ENCODE measurements at regions not wholly inside any gene's neighbourhood (a gene's known extent, or its start where the extent isn't known, plus 50 kb on each side); places are given as distances from the start of the nearest gene placed in this dataset.

GRCh38 chr9:134227451-134228411, 63.4 kb upstream of the RNU6ATAC start:
- DNase-seq = no peak

GRCh38 chr9:134228649-134229048, 64.3 kb upstream of the RNU6ATAC start:
- DNase-seq = no peak

DNA sequence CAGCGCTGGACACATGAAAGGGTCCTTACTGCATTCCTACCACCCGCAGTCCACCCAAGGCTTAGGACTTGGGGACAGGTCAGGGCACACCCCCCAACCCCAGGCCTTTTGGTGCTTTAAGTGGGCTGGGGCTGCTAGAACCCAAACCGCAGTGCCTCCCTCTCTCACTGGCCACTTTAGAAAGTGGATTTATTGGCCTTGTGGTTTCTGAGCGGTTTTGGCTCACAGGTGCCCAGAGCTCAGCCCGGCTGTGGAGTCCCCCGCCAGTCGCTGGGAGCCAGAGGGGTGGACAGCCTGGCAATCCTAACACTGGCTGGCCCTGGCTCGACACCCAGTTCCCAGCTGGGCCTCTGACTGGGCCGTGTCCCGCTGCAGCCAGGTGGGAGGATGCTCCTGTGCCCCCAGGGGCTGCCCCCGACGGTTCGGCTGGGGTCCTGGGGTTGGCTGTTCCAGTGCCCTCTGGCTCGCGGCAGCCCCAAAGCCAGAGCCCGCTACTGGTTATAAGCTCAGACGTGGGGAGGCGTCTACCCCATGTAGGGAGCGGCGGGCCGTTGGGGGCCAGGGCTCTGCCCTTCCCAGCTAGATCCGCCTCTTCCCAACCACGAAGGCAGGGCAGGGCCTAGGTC, 65.2 kb upstream of the RNU6ATAC start:
- DNase-seq = no peak

GRCh38 chr9:134230092-134230941, 66.0 kb upstream of the RNU6ATAC start:
- DNase-seq = no peak

GRCh38 chr9:134230942-134231325, 66.6 kb upstream of the RNU6ATAC start:
- no peak for DNase-seq

- DNase-seq = no peak
These were observed 67.0 kb upstream of the RNU6ATAC start for GRCh38 chr9:134231330-134231745.

DNA sequence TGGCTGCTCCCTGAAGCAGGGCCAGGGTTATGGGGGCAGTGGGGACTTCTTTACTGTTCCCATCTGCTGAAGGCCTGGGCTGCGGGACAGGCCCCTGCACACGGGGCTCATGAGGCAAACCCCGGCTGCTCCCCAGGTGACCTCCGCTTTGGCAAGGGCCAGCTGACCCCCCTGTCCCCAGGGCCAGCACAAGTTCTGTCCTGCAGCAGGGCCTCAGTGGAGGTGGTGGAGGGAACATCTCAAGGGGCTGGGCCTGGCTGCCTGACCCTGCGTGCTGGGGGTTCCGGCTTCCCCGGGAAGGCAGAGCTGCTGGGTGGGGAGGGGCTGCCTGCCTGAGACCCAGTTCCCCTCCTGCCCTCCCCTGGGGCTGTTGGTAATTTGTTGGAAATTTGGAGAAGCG, 67.4 kb upstream of the RNU6ATAC start:
- DNase-seq = no peak

DNA sequence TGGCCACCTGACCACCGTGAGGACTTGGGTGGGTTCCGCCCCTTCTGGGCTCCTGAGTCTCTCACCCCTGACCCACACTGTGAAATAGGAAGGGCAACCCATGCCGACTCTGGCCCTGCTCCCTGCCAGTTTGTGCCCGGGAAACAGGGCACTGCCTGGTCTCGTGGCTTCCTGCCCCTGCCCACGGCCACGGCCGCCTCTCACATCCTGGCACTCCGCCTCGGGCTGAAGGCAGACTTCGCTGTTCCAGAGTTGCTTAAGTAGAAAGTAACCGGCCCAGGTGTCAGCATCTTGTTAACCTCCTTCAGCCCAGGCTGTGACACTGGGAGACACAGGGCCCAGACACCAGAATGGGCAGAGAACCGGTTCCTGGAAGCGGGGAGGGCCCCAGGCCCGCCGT, 68.7 kb upstream of the RNU6ATAC start:
- no peak for DNase-seq

- DNase-seq = no peak
These were observed 69.8 kb upstream of the RNU6ATAC start for GRCh38 chr9:134234001-134234660.

- DNase-seq = no peak
These were observed 70.5 kb upstream of the RNU6ATAC start for GRCh38 chr9:134234687-134235359.

GRCh38 chr9:134235366-134235765, 71.0 kb upstream of the RNU6ATAC start:
- DNase-seq = no peak

DNA sequence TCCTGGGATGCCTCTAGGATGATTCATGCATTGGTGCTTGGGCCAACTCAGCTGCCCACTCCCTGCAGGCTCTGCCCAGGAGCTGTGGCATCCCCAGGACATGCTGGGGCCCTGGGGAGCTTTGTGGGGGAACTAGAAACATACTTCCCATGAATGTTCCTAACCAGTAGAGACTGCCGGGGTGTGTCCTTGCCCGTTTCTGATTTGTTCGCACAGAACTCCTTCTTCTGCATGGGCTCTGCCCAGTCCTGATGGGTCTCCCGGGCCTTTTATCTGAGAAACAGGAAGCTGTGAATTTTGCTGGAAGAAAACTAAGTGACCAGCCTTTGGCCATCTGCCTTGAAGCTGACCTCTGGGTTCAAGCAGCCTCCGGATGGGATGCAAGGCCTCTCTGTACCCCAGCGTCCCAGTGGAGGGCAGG, 71.6 kb upstream of the RNU6ATAC start:
- DNase-seq = no peak

GRCh38 chr9:134236935-134237629, 72.7 kb upstream of the RNU6ATAC start:
- no peak for DNase-seq

DNA sequence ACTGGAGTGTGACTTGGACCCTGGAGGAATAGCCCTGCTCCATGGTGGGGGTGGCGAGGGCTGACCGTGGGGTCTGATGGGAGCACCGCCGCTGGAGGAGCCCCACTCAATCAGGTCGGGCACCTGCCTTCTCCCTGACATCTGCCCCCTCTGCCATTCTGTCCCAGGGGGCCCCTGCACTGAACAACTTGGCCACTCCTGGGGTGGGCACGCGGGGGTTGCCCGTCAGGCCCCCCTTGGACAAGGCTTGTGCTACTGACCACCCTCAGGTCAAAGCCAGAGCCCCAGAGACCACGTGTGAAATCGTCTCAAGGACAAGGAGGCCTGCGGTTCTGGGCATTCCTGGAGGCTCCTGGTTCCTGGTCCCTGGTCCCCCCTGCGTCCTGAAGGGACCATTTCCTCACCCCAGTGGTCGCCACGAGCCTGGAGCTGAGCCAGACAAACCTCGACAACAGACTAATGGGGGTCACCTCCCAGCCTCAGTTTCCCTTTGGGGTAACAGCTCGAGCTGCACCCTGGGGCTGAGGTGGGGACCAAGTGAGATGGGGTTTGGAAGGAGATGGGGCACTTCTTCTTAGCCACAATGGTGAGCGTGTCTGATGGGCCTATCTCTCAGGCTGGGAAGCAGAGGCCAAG, 73.4 kb upstream of the RNU6ATAC start:
- no peak for DNase-seq

GRCh38 chr9:134239130-134239903, 75.0 kb upstream of the RNU6ATAC start:
- DNase-seq = no peak

DNA sequence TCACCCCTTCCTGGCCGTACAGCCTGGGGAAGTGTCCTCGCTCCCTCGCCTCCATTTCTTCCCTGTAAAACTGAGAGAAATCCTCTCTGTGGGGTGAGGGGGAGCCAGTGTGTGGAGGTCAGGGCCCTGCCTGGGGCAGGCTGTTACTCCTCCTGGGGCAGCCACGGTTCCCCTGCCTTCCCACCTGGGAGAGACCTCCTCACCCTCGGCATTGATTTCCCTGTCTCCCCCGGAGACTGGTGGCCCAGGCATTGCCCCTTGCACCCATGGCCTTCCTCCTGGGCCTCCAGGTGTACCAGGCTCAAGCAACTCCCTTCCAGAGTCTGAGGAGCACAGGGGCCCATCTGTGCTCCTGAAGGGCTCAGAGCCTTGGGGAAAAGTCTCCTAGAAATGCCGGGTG, 75.6 kb upstream of the RNU6ATAC start:
- no peak for DNase-seq

- DNase-seq = peak in 1 of 2 donors; percentile 50
These were observed 76.0 kb upstream of the RNU6ATAC start for GRCh38 chr9:134240361-134240760.

- DNase-seq = no peak
These were observed 78.3 kb upstream of the RNU6ATAC start for GRCh38 chr9:134242706-134243105.
